ENCODE measurements at regions not wholly inside any gene's neighbourhood (a gene's known extent, or its start where the extent isn't known, plus 50 kb on each side); places are given as distances from the start of the nearest gene placed in this dataset.
A peak's percentile ranks its signal among the peaks of the same experiment; 100 is the strongest.

DNA sequence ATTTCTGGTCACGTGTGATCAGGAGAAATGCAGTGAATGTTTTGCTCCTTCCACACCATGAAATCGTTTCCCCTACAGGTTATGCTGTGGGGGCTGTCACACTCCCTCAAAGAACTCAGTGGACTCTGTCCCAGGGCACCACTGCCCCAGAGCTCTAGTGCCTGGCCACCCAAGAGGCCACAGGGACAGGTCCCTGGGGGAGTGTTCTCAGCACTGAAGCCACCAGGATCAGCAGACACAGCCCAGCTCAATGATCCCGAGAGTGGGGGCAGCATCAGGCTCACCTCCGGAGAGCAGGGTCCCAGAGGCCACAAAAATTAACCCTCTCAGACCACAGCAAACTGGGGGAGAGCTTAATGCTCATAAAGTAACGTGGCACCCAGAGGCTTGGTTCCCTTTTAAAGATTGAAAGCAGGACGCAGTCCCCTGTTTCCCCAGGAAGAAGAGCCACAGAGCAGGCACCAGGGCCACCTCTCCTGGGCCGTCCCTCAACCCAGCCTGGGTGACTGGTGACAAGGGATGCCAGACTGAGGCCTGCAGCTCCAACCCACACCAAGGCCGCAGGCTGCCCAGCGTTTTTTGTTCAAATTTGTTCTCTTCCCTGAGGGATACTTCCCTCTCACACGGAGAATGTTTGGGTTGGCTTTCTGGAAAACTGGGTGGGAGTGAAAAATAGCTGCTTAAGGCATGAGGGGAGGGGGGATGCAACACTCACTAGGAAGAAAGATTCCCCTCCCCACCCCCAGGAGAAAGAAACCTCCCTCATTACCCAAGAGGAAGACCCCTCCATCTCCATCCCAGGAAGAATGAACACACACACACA is 123.3 kb upstream of the IGF1R start:
- Histone ChIP-seq H3K27ac (ENCODE audit: low read depth, low read length) (peak overlapping the region; percentile 0), H3K27me3 (ENCODE audit: control insufficient read depth, insufficient read depth, low read length) (no peaks in the 10 kb centered on the region), H3K4me3 (ENCODE audit: low read length) (no peak overlapping the region), H3K4me1 (ENCODE audit: control insufficient read depth, insufficient read depth, low read length) (peaks cover 3% of the 10 kb centered on the region), H3K36me3 (ENCODE audit: control insufficient read depth, insufficient read depth, low read length) (no peaks in the 10 kb centered on the region), H3K9ac (ENCODE audit: low read length) (no peak overlapping the region)

GRCh38 chr15:98525661-98526001 is 122.7 kb upstream of the IGF1R start:
- no peak overlapping the region for H3K4me3 ChIP-seq (ENCODE audit: low read length)
- H3K36me3 ChIP-seq (ENCODE audit: control insufficient read depth, insufficient read depth, low read length), result no peaks in the 10 kb centered on the region
- H3K9ac ChIP-seq (ENCODE audit: low read length), result no peak overlapping the region
- H3K27ac ChIP-seq (ENCODE audit: low read depth, low read length), result no peak overlapping the region
- H3K27me3 ChIP-seq (ENCODE audit: control insufficient read depth, insufficient read depth, low read length), result no peaks in the 10 kb centered on the region
- peaks cover 3% of the 10 kb centered on the region for H3K4me1 ChIP-seq (ENCODE audit: control insufficient read depth, insufficient read depth, low read length)

- Histone ChIP-seq H3K4me1 (ENCODE audit: control insufficient read depth, insufficient read depth, low read length) (peaks cover 3% of the 10 kb centered on the region), H3K9ac (ENCODE audit: low read length) (no peak overlapping the region), H3K27ac (ENCODE audit: low read depth, low read length) (peak overlapping the region; percentile 30), H3K4me3 (ENCODE audit: low read length) (no peak overlapping the region), H3K36me3 (ENCODE audit: control insufficient read depth, insufficient read depth, low read length) (no peaks in the 10 kb centered on the region), H3K27me3 (ENCODE audit: control insufficient read depth, insufficient read depth, low read length) (no peaks in the 10 kb centered on the region)
These were observed 122.2 kb upstream of the IGF1R start for GRCh38 chr15:98526094-98526493.

DNA sequence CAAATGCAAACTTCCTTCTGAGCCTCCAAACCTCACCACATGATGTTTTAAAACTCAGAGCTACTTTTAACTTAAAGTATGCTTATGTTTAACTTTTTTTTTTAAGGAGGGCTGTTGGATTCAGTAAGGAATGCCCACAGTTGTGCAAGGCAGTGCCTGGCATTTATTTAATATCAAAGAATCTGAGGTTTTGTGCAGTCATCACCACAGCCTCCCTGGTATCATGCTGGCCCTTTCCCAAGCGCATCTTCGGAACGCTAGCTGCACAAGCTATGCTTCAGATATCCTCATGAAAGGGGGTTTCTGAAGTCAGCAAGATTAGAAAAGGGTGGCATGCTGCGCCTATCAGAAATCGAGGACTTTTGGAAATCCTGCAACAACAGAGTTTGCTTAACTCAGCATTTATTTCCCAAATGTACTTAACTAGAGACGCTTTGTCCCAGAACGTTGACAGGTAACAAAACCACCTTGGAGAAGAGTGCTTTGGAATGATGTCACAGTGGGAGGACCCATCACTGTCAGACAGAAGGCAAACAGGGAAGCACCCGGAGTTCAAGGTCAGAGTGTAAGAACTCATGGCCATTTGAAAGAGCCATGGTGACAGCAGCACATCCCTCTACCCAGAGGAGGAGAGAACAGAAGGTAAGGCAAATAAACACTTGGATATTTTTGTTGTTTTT is 120.2 kb upstream of the IGF1R start:
- Histone ChIP-seq H3K4me3 (ENCODE audit: low read length) (no peak overlapping the region), H3K9ac (ENCODE audit: low read length) (no peak overlapping the region), H3K27me3 (ENCODE audit: control insufficient read depth, insufficient read depth, low read length) (no peaks in the 10 kb centered on the region), H3K27ac (ENCODE audit: low read depth, low read length) (no peak overlapping the region), H3K4me1 (ENCODE audit: control insufficient read depth, insufficient read depth, low read length) (peaks cover 3% of the 10 kb centered on the region), H3K36me3 (ENCODE audit: control insufficient read depth, insufficient read depth, low read length) (no peaks in the 10 kb centered on the region)

GRCh38 chr15:98529205-98530145 is 118.9 kb upstream of the IGF1R start:
- Histone ChIP-seq H3K4me1 (ENCODE audit: control insufficient read depth, insufficient read depth, low read length) (peaks cover 3% of the 10 kb centered on the region), H3K27ac (ENCODE audit: low read depth, low read length) (no peak overlapping the region), H3K4me3 (ENCODE audit: low read length) (no peak overlapping the region), H3K36me3 (ENCODE audit: control insufficient read depth, insufficient read depth, low read length) (no peaks in the 10 kb centered on the region), H3K27me3 (ENCODE audit: control insufficient read depth, insufficient read depth, low read length) (no peaks in the 10 kb centered on the region), H3K9ac (ENCODE audit: low read length) (no peak overlapping the region)

GRCh38 chr15:98530570-98530969 is 117.8 kb upstream of the IGF1R start:
- no peak overlapping the region for H3K27ac ChIP-seq (ENCODE audit: low read depth, low read length)
- H3K36me3 ChIP-seq (ENCODE audit: control insufficient read depth, insufficient read depth, low read length), result no peaks in the 10 kb centered on the region
- no peak overlapping the region for H3K9ac ChIP-seq (ENCODE audit: low read length)
- no peak overlapping the region for H3K4me3 ChIP-seq (ENCODE audit: low read length)
- peaks cover 3% of the 10 kb centered on the region for H3K4me1 ChIP-seq (ENCODE audit: control insufficient read depth, insufficient read depth, low read length)
- no peaks in the 10 kb centered on the region for H3K27me3 ChIP-seq (ENCODE audit: control insufficient read depth, insufficient read depth, low read length)

DNA sequence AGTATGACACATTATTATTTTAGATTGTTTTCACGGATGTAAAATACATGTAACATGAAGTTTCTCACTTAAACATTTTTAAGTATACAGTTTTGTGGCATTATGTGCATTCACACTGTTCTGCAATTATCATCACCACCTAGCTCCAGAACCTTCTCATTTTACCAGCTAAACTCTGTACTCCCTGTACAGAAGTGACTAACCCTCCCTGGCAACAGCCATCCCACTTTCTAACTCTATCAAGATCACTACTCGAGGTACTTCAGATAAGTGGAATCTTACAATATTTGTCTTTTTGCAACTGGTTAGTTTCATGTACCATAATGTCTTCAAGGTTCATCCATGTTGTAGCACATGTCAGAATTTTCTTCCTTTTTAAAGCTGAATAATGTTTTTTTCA is 116.3 kb upstream of the IGF1R start:
- no peaks in the 10 kb centered on the region for H3K4me1 ChIP-seq (ENCODE audit: control insufficient read depth, insufficient read depth, low read length)
- H3K4me3 ChIP-seq (ENCODE audit: low read length), result no peak overlapping the region
- H3K27me3 ChIP-seq (ENCODE audit: control insufficient read depth, insufficient read depth, low read length), result no peaks in the 10 kb centered on the region
- H3K36me3 ChIP-seq (ENCODE audit: control insufficient read depth, insufficient read depth, low read length), result no peaks in the 10 kb centered on the region
- H3K27ac ChIP-seq (ENCODE audit: low read depth, low read length), result no peak overlapping the region
- H3K9ac ChIP-seq (ENCODE audit: low read length), result no peak overlapping the region

DNA sequence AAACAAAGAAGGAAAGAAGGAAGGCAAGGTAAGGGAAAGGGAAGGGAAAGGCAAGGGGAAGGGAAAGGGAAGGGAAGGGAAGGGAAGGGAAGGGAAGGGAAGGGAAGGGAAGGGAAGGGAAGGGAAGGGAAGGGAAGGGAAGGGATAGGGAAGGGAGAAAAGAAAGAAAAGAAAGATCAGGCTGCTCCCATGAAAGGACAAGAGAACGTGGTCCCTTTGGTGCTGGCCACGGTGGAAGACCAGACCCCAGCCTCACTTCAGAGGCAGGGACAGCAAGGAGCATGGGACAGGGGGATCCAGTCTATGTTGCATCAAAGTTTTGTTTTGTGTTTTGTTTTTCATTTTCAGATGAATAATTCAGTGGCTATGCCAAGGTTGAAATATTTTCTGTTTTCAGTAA is 111.4 kb upstream of the IGF1R start:
- Histone ChIP-seq H3K27ac (ENCODE audit: low read depth, low read length) (no peak overlapping the region), H3K36me3 (ENCODE audit: control insufficient read depth, insufficient read depth, low read length) (no peaks in the 10 kb centered on the region), H3K4me3 (ENCODE audit: low read length) (no peak overlapping the region), H3K4me1 (ENCODE audit: control insufficient read depth, insufficient read depth, low read length) (no peaks in the 10 kb centered on the region), H3K9ac (ENCODE audit: low read length) (no peak overlapping the region), H3K27me3 (ENCODE audit: control insufficient read depth, insufficient read depth, low read length) (no peaks in the 10 kb centered on the region)

DNA sequence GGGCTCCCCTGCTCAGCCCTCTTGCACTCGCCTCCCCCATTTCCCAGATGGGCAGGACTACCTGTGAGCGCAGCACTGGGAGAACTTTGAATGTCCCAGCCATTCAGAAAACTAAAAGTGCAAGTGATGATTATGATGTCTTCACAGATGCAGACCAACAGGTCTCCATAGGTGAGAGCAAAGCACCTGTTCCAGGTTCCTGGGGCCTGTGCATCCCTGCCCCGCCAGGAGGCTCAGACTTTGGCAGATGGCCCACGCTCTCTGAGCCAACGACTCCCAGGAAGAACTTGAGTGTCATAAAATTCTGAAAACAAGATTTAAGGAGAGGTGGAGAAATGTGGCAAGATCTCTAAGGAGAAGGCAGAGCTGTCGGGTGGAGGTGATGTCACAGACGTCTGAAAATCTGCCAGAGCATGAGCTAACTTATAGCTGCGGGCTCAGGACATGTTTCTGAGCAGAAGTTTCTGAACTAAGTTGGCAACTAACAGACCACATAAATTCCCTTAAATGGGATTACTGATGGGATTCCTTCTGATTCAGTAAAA is 110.8 kb upstream of the IGF1R start:
- H3K4me1 ChIP-seq (ENCODE audit: control insufficient read depth, insufficient read depth, low read length), result no peaks in the 10 kb centered on the region
- H3K27ac ChIP-seq (ENCODE audit: low read depth, low read length), result no peak overlapping the region
- H3K4me3 ChIP-seq (ENCODE audit: low read length), result no peak overlapping the region
- H3K36me3 ChIP-seq (ENCODE audit: control insufficient read depth, insufficient read depth, low read length), result no peaks in the 10 kb centered on the region
- H3K27me3 ChIP-seq (ENCODE audit: control insufficient read depth, insufficient read depth, low read length), result no peaks in the 10 kb centered on the region
- no peak overlapping the region for H3K9ac ChIP-seq (ENCODE audit: low read length)

GRCh38 chr15:98541519-98541918 is 106.8 kb upstream of the IGF1R start:
- no peaks in the 10 kb centered on the region for H3K36me3 ChIP-seq (ENCODE audit: control insufficient read depth, insufficient read depth, low read length)
- no peaks in the 10 kb centered on the region for H3K27me3 ChIP-seq (ENCODE audit: control insufficient read depth, insufficient read depth, low read length)
- H3K27ac ChIP-seq (ENCODE audit: low read depth, low read length), result no peak overlapping the region
- no peak overlapping the region for H3K9ac ChIP-seq (ENCODE audit: low read length)
- H3K4me3 ChIP-seq (ENCODE audit: low read length), result no peak overlapping the region
- no peaks in the 10 kb centered on the region for H3K4me1 ChIP-seq (ENCODE audit: control insufficient read depth, insufficient read depth, low read length)

- Histone ChIP-seq H3K9ac (ENCODE audit: low read length) (no peak overlapping the region), H3K36me3 (ENCODE audit: control insufficient read depth, insufficient read depth, low read length) (no peaks in the 10 kb centered on the region), H3K27ac (ENCODE audit: low read depth, low read length) (no peak overlapping the region), H3K4me1 (ENCODE audit: control insufficient read depth, insufficient read depth, low read length) (peaks cover 4% of the 10 kb centered on the region), H3K4me3 (ENCODE audit: low read length) (no peak overlapping the region), H3K27me3 (ENCODE audit: control insufficient read depth, insufficient read depth, low read length) (no peaks in the 10 kb centered on the region)
These were observed 105.1 kb upstream of the IGF1R start for GRCh38 chr15:98543237-98543636.

DNA sequence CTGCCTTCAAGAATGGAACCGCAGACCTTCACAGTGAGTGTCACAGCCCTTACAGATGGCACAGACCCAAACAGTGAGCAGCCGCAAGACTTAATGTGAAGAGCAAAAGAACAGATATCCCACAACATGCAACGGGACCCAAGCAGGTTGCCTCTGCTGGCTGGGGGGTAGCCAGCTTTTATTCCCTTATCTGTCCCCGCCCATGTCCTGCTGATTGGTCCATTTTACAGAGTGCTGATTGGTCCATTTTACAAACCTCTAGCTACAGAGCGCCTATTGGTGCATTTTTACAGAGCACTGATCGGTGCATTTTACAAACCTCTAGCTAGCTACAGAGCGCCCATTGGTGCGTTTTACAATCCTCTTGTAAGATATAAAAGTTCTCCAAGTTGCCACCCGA is 102.0 kb upstream of the IGF1R start:
- peaks cover 4% of the 10 kb centered on the region for H3K4me1 ChIP-seq (ENCODE audit: control insufficient read depth, insufficient read depth, low read length)
- H3K27me3 ChIP-seq (ENCODE audit: control insufficient read depth, insufficient read depth, low read length), result peaks cover 2% of the 10 kb centered on the region
- H3K27ac ChIP-seq (ENCODE audit: low read depth, low read length), result no peak overlapping the region
- no peaks in the 10 kb centered on the region for H3K36me3 ChIP-seq (ENCODE audit: control insufficient read depth, insufficient read depth, low read length)
- H3K9ac ChIP-seq (ENCODE audit: low read length), result no peak overlapping the region
- H3K4me3 ChIP-seq (ENCODE audit: low read length), result no peak overlapping the region

All from rectal smooth muscle tissue (tissue), 1 donor.